Right atrium auricular region (tissue), 2 donors: ENCODE measurements at regions not wholly inside any gene's neighbourhood (a gene's known extent, or its start where the extent isn't known, plus 50 kb on each side); places are given as distances from the start of the nearest gene placed in this dataset.

Source experiments
- DNase-seq: peaks from one replicate; pipeline ENCODE4 v3.0.0-alpha.2; 2019; ENCODE audit warnings: low spot score
- H3K27ac ChIP-seq, 2 donors: fragments of 200-600 bp; sonication (generic); 1 replicate in 1 of 2; 2 replicates in 1 of 2; pipeline ENCODE4 v1.5.1; 2016 to 2019
- H3K27me3 ChIP-seq, 2 donors: fragments of 200-600 bp; sonication (generic); one replicate each; pipeline versions ENCODE4 v1.5.1 to v1.6.0; 2017 to 2019
- H3K36me3 ChIP-seq: fragments of 200-600 bp; sonication (generic); one replicate; pipeline ENCODE4 v1.5.1; 2016
- H3K4me1 ChIP-seq, 2 donors: fragments of 200-600 bp; sonication (generic); one replicate each; pipeline versions ENCODE4 v1.5.1 to v1.6.0; 2017 to 2019
- H3K4me3 ChIP-seq, 2 donors: fragments of 200-600 bp; sonication (generic); 1 replicate in 1 of 2; 2 replicates in 1 of 2; pipeline ENCODE4 v1.5.1; 2017 to 2019; ENCODE audit warnings: mild to moderate bottlenecking in 1 of 2, moderate library complexity in 1 of 2
- H3K9me3 ChIP-seq, 2 donors: fragments of 200-600 bp; sonication (generic); one replicate each; pipeline ENCODE4 v1.5.1; 2019
- TF ChIP-seq, protein P1 (sequence below), 2 donors: fragments of 200-600 bp; sonication (generic); IDR thresholded peaks; one replicate each; pipeline ENCODE4 v1.5.1; 2019; ENCODE audit warnings: antibody characterized with exemption in 2 of 2

DNA sequence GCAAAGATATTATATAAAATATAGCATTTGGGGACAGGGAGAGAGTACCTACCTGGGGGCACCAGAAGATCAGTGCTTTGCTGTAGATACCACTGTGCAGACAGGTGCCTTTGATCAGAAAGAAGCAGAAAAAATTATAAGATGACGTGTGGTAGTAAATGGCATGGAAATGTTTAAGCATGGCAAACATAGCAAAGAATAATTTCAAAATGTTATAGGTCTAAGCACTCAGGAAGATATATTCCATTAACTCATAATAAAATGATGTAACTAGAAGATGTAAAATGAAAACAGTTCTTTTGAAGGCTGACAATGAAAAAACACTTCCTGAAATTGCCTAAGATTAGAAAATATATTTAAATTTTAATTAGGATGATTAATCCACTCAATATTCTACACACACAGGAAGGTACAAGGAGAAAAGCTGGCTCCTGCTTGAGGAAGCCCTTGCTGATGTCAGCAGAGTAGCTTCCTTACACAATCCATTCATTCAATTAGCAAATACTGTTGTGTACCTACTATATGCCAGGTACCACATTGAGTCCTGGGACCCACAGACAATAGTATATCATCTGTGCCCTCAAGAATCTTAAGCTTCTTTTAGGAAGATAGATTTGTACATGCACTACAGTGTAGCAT lies 290.2 kb upstream of the CNR1 start:
- H3K4me1 ChIP-seq, result no peaks in the 10 kb centered on the region
- DNase-seq, result no peak
- no peaks in the 10 kb centered on the region for H3K36me3 ChIP-seq
- no peaks in the 10 kb centered on the region for H3K27me3 ChIP-seq
- peaks cover 0 to under 1% of the 10 kb centered on the region in 2 donors for H3K9me3 ChIP-seq
- no peak overlapping the region for H3K27ac ChIP-seq
- H3K4me3 ChIP-seq, result no peak overlapping the region
- TF ChIP-seq, protein P1, sequence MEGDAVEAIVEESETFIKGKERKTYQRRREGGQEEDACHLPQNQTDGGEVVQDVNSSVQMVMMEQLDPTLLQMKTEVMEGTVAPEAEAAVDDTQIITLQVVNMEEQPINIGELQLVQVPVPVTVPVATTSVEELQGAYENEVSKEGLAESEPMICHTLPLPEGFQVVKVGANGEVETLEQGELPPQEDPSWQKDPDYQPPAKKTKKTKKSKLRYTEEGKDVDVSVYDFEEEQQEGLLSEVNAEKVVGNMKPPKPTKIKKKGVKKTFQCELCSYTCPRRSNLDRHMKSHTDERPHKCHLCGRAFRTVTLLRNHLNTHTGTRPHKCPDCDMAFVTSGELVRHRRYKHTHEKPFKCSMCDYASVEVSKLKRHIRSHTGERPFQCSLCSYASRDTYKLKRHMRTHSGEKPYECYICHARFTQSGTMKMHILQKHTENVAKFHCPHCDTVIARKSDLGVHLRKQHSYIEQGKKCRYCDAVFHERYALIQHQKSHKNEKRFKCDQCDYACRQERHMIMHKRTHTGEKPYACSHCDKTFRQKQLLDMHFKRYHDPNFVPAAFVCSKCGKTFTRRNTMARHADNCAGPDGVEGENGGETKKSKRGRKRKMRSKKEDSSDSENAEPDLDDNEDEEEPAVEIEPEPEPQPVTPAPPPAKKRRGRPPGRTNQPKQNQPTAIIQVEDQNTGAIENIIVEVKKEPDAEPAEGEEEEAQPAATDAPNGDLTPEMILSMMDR (IDR thresholded peaks at IDR 0.05), result no peak

DNA sequence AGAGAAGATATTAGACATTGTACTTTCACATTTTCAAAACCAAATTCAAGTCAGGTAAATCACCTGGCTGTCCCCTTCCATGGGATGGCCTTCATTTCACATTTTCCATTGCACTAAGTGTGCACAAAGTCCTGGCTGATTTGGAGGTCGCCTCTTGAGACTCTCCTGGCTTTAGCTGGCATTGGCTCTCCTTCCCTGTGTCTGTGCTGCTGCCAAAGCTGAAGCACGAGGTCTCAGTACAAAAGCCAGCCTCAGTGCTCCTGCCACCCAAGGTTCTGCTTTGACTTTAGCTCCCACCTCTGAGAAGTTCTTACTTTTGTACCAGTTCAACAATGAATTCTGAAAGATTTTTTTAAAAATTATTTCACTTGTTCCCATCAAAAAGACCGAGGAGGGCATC lies 289.2 kb upstream of the CNR1 start:
- TF ChIP-seq, protein P1 (IDR thresholded peaks at IDR 0.05), result no peak
- no peak overlapping the region for H3K27ac ChIP-seq
- H3K4me3 ChIP-seq, result no peak overlapping the region
- no peaks in the 10 kb centered on the region for H3K36me3 ChIP-seq
- H3K9me3 ChIP-seq, result no peaks in the 10 kb centered on the region
- H3K4me1 ChIP-seq, result no peaks in the 10 kb centered on the region
- no peaks in the 10 kb centered on the region for H3K27me3 ChIP-seq
- no peak for DNase-seq

DNA sequence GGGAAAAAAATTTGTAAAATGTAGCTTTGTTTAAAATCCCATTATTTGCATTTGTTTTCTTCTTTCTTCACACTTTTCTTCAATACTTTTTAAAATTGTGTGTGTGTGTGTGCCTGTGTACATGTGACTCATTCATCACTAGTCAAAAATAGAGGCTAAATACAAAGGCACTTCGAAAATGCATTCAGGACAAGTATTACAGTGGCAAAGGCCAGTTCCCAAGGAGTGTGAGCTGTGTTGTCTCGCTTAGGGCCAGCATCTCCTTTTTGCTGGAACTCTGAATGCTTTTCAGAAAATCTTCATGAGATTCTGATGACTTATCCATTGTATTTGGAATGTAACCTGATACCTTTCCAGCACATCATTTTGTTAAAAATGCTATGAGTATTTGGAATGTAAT lies 288.5 kb upstream of the CNR1 start:
- H3K36me3 ChIP-seq, result no peaks in the 10 kb centered on the region
- no peak for DNase-seq
- no peak overlapping the region for H3K27ac ChIP-seq
- TF ChIP-seq, protein P1 (IDR thresholded peaks at IDR 0.05), result no peak
- H3K4me3 ChIP-seq, result no peak overlapping the region
- no peaks in the 10 kb centered on the region for H3K4me1 ChIP-seq
- no peaks in the 10 kb centered on the region for H3K9me3 ChIP-seq
- H3K27me3 ChIP-seq, result no peaks in the 10 kb centered on the region

DNA sequence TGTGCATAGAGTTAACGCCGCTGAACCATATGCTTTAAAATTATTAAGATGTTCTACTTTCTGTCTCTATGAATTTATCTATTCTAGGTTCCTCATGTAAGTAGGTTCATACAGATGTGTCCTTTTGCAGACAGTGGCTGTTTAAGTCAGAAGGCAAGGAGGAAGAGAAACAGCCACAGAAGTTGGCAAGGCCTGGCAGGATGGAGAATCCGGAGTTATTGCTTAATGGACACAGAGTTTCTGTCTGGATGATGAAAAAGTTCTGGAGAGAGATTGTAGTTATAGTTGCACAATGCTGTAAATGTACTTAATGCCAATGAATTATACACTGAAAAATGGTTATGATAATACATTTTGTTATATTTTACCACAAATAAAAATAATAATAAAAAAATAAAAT lies 283.6 kb upstream of the CNR1 start:
- DNase-seq, result no peak
- Histone ChIP-seq H3K27ac (no peak overlapping the region), H3K36me3 (no peaks in the 10 kb centered on the region), H3K4me3 (no peak overlapping the region), H3K4me1 (no peaks in the 10 kb centered on the region), H3K9me3 (no peaks in the 10 kb centered on the region), H3K27me3 (no peaks in the 10 kb centered on the region)
- TF ChIP-seq, protein P1 (IDR thresholded peaks at IDR 0.05), result no peak

DNA sequence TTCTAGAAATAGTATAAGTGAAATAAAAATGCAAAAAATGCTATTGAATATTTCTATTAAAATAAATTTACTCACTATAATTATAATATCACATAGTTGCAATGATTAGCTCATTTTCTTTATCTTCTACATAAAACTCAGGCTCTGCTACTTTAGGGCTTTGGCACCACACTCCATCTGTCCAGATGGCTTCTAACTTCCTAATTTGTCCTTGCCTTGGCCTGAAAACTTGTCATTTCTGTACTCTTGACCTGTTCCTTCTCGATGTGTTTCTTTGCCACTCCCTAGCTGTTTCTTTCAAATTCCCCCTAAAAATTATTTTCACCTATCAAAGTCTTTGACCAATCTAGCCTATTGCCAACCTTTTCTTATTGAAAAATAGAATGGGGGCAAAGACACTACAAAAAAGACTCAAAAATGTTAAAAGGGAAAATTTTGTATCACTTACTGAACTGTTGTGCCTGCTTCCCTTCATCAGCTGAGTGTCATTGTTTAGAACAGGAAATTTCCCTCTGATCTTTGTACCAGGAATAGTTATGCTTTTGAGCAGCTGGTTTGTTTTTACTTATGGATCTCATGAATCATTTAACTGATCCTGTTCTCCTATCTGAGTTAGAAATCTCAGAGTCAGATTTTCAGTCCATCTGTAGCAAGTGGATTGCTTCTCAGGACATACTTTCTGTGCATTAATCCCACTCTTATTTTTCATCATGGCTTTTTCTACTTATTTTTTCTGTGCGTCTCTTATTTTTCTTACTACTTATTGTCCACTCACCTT lies 279.2 kb upstream of the CNR1 start:
- Histone ChIP-seq H3K36me3 (no peaks in the 10 kb centered on the region), H3K27me3 (no peaks in the 10 kb centered on the region), H3K27ac (no peak overlapping the region), H3K4me3 (no peak overlapping the region), H3K9me3 (no peaks in the 10 kb centered on the region), H3K4me1 (no peaks in the 10 kb centered on the region)
- TF ChIP-seq, protein P1 (IDR thresholded peaks at IDR 0.05), result no peak
- DNase-seq, result no peak
